NB4 (cell line): ENCODE measurements at regions not wholly inside any gene's neighbourhood (a gene's known extent, or its start where the extent isn't known, plus 50 kb on each side); places are given as distances from the start of the nearest gene placed in this dataset.
"Not testable (repeated sequence)": the region's sequence is repeated elsewhere in the genome, so short reads cannot be mapped to it uniquely, and the experiment has no call there.

Experiments
- DNase-seq: peaks from one replicate; pipeline ENCODE4 v3.0.0; 2010; ENCODE audit warnings: low read depth
- H3K4me3 ChIP-seq: one replicate; pipeline ENCODE4 v1.5.1; 2011; ENCODE audit warnings: mild to moderate bottlenecking, low read depth, low read length, moderate library complexity
- MYC ChIP-seq: IDR thresholded peaks from 2 replicates; pipeline ENCODE4 v1.6.1; 2011; ENCODE audit warnings: low read depth, low read length
- POLR2A ChIP-seq: IDR thresholded peaks from 2 replicates; pipeline ENCODE4 v1.6.1; 2011; ENCODE audit warnings: mild to moderate bottlenecking; ENCODE audit not compliant: insufficient read length; ENCODE audit errors: extremely low read depth
- TF ChIP-seq, protein P1 (sequence below): IDR thresholded peaks from one replicate; pipeline ENCODE4 v1.5.1; 2012; ENCODE audit warnings: low read depth, low read length
- TF ChIP-seq, protein P2 (sequence below): IDR thresholded peaks from 2 replicates; pipeline ENCODE4 v1.6.1; 2011; ENCODE audit warnings: low read depth, low read length

- no peak for DNase-seq
- TF ChIP-seq, protein P1, sequence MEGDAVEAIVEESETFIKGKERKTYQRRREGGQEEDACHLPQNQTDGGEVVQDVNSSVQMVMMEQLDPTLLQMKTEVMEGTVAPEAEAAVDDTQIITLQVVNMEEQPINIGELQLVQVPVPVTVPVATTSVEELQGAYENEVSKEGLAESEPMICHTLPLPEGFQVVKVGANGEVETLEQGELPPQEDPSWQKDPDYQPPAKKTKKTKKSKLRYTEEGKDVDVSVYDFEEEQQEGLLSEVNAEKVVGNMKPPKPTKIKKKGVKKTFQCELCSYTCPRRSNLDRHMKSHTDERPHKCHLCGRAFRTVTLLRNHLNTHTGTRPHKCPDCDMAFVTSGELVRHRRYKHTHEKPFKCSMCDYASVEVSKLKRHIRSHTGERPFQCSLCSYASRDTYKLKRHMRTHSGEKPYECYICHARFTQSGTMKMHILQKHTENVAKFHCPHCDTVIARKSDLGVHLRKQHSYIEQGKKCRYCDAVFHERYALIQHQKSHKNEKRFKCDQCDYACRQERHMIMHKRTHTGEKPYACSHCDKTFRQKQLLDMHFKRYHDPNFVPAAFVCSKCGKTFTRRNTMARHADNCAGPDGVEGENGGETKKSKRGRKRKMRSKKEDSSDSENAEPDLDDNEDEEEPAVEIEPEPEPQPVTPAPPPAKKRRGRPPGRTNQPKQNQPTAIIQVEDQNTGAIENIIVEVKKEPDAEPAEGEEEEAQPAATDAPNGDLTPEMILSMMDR = no peak
- TF ChIP-seq MYC = no peak
- TF ChIP-seq POLR2A = no peak
- no peak overlapping the region for H3K4me3 ChIP-seq
Observed at GRCh38 chr7:51545131-51545530, 228.5 kb upstream of the COBL start.

DNA sequence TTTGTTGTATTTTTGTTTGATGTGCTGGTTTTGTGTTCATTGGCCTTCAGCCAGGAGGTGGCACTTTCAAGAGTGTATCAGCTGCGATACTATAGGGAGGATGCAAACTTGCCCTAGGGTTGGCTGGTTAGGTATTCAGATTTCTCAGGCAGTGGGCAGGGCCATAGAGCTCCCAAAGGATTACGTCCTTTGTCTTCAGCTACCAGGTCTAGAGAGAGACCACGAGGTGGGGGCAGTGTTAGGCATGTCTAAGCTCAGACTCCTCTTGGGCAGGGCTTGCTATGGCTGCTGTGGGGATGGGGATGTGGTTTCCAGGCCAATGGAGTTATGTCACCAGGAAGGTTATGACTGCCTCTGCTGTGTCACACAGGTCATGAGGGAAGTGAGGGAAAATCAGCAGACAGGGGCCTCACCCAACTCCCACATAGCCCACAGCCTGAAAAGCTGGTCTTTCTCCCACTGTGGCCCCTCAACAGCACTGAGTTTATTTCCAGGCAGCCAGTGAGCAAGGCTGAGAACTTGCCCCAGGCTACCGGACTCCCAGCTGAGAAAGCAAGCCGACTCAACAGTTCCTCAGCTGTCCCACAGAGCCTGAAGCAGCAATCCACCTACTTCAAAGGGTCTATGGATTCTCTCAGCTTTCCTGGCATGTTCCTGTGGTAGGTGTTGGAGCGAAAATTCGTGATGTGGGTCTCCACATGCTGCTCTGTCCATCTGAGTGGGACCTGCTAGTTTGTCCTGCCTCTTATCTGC is 227.4 kb upstream of the COBL start:
- no peak for DNase-seq
- TF ChIP-seq, protein P2, sequence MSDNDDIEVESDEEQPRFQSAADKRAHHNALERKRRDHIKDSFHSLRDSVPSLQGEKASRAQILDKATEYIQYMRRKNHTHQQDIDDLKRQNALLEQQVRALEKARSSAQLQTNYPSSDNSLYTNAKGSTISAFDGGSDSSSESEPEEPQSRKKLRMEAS = no peak
- TF ChIP-seq MYC = no peak
- TF ChIP-seq POLR2A = no peak
- TF ChIP-seq, protein P1 = no peak
- no peak overlapping the region for H3K4me3 ChIP-seq

DNA sequence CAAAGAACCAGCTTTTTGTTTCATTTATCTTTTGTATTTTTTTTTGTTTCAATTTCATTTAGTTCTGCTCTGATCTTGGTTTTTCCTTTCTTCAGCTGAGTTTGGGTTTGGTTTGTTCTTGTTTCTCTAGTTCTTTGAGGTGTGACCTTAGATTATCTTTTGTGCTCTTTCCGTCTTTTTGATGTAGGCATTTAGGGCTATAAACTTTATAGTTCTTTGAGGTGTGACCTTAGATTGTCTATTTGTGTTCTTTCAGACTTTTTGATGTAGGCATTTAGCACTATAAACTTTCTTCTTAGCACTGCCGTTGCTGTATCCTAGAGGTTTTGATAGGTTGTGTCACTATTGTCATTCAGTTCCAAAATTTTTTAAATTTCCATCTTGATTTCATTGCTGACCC is 224.3 kb upstream of the COBL start:
- DNase-seq, H3K4me3 ChIP-seq: not testable (repeated sequence)

DNA sequence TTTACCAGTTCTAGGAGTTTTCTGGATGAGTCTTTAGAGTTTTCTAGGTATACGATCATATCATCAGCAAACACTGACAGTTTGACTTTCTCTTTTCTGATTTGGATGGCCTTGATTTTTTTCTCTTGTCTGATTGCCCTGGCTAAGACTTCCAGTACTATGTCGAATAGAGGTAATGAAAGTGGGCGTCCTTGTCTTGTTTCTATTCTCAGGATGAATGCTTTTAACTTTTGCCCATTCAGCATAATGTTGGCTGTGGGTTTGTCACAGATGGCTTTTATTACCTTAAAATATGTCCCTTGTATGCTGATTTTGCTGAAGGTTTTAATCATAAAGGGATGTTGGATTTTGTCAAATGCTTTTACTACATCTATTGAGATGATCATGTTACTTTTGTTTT is 223.2 kb upstream of the COBL start:
- TF ChIP-seq POLR2A (no peak), MYC (no peak)
- H3K4me3 ChIP-seq = no peak overlapping the region
- DNase-seq = no peak

- no peak overlapping the region for H3K4me3 ChIP-seq
- DNase-seq = no peak
- TF ChIP-seq, protein P2 = no peak
- TF ChIP-seq POLR2A = no peak
- TF ChIP-seq, protein P1 = no peak
- TF ChIP-seq MYC = no peak
Observed at GRCh38 chr7:51528172-51528571, 211.6 kb upstream of the COBL start.

DNA sequence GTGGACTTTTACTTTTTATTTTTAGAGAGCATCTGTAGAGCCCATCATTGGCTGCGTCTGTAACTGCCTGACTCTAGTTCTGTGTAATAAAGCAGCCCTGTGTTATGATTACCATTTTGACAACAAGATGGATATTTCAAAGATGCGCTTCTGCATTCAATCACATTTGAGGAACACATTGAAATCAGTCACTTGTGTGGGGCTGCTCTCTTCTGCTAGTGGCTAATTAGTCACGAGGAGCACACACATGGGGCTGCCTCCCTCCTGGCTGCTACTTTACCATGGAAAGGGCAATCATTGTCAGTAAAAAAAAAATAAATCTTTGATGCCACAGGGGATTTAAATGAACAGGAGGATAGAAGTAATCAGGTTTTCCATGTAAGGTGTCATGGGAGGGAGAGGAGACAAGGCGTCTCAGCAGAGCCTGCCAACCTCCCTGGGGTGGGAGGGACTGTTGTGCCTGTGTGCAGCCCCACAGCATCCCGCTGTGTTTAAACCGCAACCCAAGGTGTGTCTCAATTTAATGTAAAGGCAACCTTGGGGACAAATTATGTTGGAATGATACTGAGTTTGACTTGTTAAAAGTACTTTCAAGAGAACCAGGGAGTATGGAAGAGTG is 205.2 kb upstream of the COBL start:
- no peak for DNase-seq
- H3K4me3 ChIP-seq = no peak overlapping the region
- TF ChIP-seq, protein P2 = no peak
- TF ChIP-seq POLR2A (no peak), MYC (no peak)
- TF ChIP-seq, protein P1 = no peak

DNA sequence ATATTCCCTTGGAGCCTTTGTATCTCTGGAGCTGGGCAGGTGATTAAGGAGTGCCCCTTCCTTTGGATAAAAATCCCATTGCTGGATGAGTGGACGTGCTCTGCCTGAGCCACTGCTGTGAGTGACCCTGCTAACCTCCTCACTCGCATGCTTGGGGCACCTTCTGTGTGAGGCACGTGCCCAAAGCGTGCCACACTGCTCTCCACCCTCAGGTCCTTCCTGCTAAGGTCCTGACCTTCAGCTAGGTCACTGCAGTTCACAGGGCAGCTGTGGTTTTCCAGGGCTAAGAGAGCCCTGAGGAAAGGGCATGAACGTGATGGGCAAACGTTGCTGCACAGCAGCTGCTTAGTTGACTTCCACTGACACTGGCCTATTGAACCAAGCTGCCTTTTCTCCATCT is 204.4 kb upstream of the COBL start:
- TF ChIP-seq, protein P2 = no peak
- no peak for TF ChIP-seq MYC
- TF ChIP-seq, protein P1 = no peak
- TF ChIP-seq POLR2A = no peak
- no peak overlapping the region for H3K4me3 ChIP-seq
- DNase-seq = no peak
